SK-N-MC (cell line): ENCODE measurements at regions not wholly inside any gene's neighbourhood (a gene's known extent, or its start where the extent isn't known, plus 50 kb on each side); places are given as distances from the start of the nearest gene placed in this dataset.

ENCODE experiments used
- EZH2 ChIP-seq: fragments of 200-600 bp; sonication (generic); IDR thresholded peaks from one replicate; pipeline ENCODE4 v1.6.1; 2017; ENCODE audit warnings: antibody characterized with exemption
- FOXP2 ChIP-seq: optimal IDR thresholded peaks from 2 replicates; pipeline ENCODE3; 2011; ENCODE audit warnings: mild to moderate bottlenecking, moderate library complexity; ENCODE audit not compliant: insufficient read depth; ENCODE audit errors: extremely low read length, control extremely low read depth
- POLR2AphosphoS5 ChIP-seq: IDR thresholded peaks from 2 replicates; pipeline ENCODE4 v1.6.1; 2012; ENCODE audit warnings: mild to moderate bottlenecking, low read depth, low read length, borderline replicate concordance

- TF ChIP-seq POLR2AphosphoS5 (no peak), EZH2 (no peak), FOXP2 (no peak)
Observed at GRCh38 chrX:65601126-65601525, 66.3 kb upstream of the MSN start.
